ENCODE measurements at regions not wholly inside any gene's neighbourhood (a gene's known extent, or its start where the extent isn't known, plus 50 kb on each side); places are given as distances from the start of the nearest gene placed in this dataset.
"Not testable (repeated sequence)": the region's sequence is repeated elsewhere in the genome, so short reads cannot be mapped to it uniquely, and the experiment has no call there.

- no peak for DNase-seq (ENCODE audit: low spot score)
Measured at GRCh38 chr9:12997009-12997408, 222.2 kb downstream of the LURAP1L start.

DNA sequence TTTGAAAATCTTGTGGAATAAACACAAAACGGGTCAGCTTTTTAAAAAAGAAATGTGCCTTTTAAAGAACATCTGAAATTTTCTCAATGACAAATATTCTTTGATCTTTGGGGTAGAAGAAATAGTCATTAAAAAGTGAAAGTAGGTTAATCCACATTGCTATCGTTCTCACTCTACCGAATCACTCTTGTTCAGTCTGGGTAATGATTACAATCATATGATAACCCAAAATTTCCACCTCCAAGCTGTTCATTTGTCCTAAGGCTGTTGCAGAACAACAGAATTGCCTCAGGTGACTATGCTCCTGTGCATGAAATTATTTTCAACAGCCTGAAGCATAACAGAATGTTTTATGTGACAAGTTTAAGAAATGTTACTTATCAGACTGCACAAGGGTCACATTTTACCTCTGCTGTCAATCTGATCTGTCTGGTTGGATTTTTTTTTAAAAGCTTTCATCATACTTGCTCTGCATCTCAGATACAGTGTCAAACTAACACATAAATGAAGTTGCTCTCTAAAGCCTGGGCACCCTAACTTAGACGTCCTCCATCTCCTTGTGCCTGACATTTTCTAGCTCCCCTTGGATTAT is 227.3 kb downstream of the LURAP1L start:
- DNase-seq (ENCODE audit: low spot score): no peak

GRCh38 chr9:13002740-13003139 is 227.9 kb downstream of the LURAP1L start:
- DNase-seq (ENCODE audit: low spot score): no peak

DNA sequence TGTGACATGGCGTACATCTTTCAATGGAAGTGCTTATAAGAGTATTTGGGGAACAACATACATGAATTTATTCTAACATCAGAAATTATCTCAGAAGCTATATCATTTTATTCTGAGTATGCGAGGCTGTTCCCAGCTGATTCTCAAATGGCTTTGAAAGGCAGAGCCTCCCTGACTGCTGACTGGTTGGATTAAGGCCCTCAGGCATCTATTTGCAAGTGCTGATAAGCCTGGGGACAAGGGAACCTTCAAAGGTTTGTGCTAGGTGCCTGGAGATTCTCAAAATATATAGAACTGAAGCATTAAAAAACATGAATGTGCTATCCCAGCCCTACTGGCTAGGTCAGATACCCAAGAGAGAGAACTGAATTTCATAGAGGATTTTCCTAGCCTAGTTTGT is 235.1 kb downstream of the LURAP1L start:
- DNase-seq (ENCODE audit: low spot score): no peak

GRCh38 chr9:13013991-13014883 is 239.4 kb downstream of the LURAP1L start:
- no peak for DNase-seq (ENCODE audit: low spot score)

DNA sequence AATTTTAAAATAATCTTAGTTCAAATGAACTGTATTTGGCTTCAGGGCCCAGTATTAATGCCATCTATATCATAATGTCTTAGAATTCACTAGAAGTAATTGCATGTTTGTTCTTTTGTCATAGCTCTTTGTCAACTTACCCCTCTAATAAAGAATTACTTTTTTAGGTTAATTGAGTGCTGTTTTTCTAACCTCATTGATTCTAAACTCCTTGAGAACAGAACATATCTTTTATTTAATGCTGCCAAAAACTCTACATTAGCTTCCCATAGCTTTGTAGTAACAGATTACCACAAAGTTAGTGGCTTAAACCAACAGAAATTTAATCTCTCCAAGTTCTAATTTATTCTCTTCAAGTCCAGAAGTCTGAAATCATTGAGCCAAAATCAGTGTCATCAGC is 242.4 kb downstream of the LURAP1L start:
- no peak for DNase-seq (ENCODE audit: low spot score)

DNA sequence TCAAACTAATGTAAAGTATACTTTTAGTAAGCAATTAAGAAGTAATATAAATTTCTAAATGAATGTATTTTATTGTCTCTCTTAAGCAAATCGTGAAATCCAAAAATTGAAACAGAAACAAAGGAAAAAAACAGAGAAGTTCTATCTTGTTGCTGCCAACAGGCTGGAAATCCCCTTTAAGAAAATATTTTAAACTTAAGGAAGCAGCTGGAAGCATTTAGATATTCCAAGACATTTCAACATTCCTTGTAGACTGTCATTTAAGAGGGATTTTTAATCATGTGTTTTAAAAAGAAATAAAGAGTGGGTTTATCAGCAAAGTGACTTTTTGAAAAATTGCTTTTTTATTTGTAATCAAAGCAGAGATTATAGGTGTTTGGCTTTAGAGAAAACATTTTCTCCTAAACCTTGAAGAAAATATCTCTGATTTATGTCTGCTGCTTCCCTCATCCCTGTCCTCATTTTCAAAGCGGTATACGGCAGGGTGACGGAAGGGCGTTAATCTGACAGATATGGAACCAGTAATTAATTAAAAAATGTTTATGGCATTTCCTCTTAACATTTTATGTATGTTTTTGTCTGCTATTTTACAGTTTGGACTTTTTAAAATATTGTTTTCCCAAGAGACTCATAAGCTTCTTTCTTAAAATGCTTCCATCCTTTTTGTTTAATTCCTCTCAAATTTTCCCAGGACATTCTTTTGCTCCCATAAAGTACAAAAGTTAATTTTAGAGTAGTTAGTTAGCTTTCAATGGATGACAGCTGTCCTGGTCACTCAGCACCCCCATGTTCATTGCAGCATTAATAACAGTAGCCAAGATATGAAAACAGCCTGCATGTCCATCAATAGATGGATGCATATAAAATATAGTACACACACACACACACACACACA is 245.6 kb downstream of the LURAP1L start:
- DNase-seq (ENCODE audit: low spot score): no peak

- DNase-seq (ENCODE audit: low spot score): no peak
Measured at GRCh38 chr9:13022756-13023155, 247.9 kb downstream of the LURAP1L start.

DNA sequence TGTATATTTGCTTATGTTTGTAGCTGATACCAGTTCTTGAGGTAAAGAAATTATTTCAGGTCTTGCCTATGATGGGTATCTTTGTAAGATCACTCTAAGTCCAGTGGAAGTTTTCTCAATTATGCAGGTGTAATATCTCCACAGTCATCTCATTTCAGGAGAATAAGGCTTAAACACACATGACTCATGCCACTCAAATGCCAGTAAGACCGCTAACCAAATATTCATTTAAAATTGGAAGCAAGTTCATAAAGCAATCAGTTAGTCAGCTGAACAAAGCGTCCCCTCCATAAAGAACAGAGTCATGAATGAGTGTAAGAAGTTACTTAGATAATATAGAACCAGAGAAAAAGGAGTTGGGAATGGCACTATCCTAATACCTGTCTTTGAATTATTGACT is 248.7 kb downstream of the LURAP1L start:
- DNase-seq (ENCODE audit: low spot score): no peak

- DNase-seq (ENCODE audit: low spot score): no peak
Measured at GRCh38 chr9:13026956-13027355, 252.1 kb downstream of the LURAP1L start.

DNA sequence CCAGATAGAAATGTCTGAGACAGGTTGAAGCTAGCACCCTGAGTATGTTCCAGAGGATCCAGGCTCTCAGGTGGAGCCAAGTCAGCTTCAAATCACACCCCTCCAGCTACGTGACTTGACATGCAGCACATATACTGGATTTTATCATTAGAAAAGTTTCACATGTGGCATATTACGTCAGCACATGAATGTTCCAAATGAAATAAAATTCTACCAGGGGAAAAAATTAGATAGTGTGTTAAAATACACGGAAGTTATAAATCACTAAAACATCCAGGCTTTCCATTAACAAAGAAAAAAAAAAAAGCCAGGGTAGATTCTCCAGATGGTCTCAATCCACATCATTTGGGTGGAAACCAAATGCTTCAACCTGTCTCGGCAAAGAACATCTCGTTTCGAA is 251.6 kb downstream of the MPDZ start:
- no peak for DNase-seq (ENCODE audit: low spot score)

GRCh38 chr9:13032585-13032984 is 246.9 kb downstream of the MPDZ start:
- DNase-seq (ENCODE audit: low spot score): no peak

- peak; percentile 65 for DNase-seq (ENCODE audit: low spot score)
Measured at GRCh38 chr9:13033959-13034693, 245.4 kb downstream of the MPDZ start.

DNA sequence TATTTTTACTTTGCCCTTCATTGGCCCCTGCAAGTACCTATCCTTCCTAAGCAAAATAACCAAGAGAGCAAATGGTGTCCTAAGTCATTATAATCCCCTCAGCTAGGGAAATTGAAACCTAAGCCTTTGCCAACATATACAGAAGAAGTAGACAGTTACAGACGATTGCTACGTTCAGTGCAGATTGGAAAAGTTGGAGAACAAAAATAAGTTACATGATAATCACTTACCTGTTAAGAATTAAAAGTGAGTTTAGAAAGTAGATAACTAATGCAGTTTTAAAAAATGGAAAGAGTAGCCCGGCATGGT is 244.8 kb downstream of the MPDZ start:
- DNase-seq (ENCODE audit: low spot score): no peak

DNA sequence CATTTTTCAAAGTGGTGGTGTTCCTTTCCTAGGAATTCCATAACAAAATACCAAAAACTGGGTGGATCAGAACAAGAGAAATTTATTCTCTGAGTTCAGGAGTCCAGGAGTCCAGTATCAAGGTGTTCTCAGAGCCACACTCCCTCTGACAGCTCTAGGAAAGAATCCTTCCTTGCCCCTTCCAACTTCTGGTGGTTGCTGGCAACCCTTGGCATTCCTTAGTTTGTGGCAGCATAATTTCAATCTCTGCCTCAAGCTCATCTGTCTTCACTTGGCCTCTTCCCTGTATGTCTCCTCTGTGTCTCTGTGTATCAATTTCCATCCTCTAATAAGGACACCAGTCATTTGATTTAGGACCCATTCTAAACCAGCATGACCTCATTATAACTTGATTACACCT is 243.7 kb downstream of the MPDZ start:
- no peak for DNase-seq (ENCODE audit: low spot score)

DNA sequence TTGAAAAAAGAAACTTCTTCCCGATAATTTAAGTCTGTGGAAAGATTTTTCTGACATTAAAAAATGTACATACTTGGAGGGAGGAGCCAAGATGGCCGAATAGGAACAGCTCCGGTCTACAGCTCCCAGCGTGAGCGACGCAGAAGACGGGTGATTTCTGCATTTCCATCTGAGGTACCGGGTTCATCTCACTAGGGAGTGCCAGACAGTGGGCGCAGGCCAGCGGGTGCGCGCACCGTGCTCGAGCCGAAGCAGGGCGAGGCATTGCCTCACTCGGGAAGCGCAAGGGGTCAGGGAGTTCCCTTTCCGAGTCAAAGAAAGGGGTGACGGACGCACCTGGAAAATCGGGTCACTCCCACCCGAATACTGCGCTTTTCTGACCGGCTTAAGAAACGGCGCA is 241.7 kb downstream of the MPDZ start:
- not testable (repeated sequence) for DNase-seq (ENCODE audit: low spot score)

DNA sequence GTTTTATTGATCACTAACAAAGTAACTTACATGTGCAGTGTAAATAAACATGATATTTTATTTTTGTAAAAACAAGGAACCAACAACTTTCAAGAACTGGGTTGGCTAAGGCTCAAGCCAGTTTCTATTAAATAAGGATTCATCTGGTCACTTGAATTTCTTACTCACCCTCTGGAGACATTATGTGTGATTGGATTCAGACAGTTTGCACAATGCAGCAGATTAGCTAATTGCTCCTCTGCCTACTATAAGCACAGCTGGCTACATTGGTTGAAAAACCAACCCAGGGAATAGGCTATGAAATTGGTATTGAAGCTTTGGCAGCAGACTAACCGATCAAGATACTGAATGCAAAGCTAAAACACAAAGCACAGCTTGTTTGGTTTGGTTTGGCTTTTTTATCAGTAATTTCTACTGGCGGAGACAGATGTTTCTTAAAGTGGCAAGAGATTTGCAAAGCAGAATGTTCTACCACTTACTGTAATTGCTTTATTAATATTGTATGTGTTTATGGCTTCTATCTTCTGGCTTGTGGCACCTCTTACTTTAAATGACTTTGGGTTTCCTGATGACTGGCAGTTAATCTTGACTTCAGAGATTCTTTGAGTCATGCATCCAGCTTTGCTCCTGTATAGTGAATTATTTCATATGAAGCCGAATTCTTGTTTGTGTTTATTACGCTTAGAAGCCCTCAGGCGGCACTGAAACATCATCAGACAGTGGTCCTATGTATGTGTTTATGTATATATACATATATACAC is 231.5 kb downstream of the MPDZ start:
- DNase-seq (ENCODE audit: low spot score): no peak

DNA sequence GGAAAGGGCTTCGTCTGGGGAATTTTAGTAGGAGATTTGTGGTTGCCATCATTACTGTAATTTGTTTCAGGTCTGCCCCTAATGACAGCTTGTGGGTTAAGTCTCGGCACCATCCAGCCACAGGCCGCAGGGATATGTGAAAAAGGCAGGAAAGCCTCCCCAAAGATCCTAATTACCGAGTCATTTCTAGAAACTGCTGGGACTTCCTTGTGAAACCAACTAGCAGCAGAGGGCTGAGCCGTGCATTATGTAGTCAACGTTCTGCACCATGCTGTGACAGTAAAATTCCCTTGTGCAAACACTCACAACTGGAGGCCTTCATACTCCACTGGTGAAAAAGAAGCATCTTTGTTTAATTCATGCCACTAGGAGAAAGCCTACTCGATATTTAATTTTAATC is 230.3 kb downstream of the MPDZ start:
- DNase-seq (ENCODE audit: low spot score): no peak

- DNase-seq (ENCODE audit: low spot score): no peak
Measured at GRCh38 chr9:13053504-13053903, 226.0 kb downstream of the MPDZ start.

- no peak for DNase-seq (ENCODE audit: low spot score)
Measured at GRCh38 chr9:13054389-13054788, 225.1 kb downstream of the MPDZ start.

Data from COLO829 (cell line).